Endothelial cell of hepatic sinusoid (primary cell): ENCODE measurements at regions not wholly inside any gene's neighbourhood (a gene's known extent, or its start where the extent isn't known, plus 50 kb on each side); places are given as distances from the start of the nearest gene placed in this dataset.

Experiments
- in situ Hi-C: cut with HindIII; loops from 2 replicates; pipeline ENCODE4 v1.10.0; 2017; ENCODE audit warnings: low sequenced_read_pairs

GRCh38 chr16:6689643-6690042 lies 643.0 kb upstream of the RBFOX1 start:
- in situ Hi-C loops: no loop called here

- in situ Hi-C loops: no loop called here
These were observed 645.1 kb upstream of the RBFOX1 start for GRCh38 chr16:6687593-6687992.

- in situ Hi-C loops: no loop called here
These were observed 648.5 kb upstream of the RBFOX1 start for GRCh38 chr16:6684076-6684673.

- in situ Hi-C loops: no loop called here
These were observed 650.4 kb upstream of the RBFOX1 start for GRCh38 chr16:6682142-6682811.

- in situ Hi-C loops: no loop called here
These were observed 654.1 kb upstream of the RBFOX1 start for GRCh38 chr16:6678586-6678985.

- in situ Hi-C loops: no loop called here
These were observed 658.6 kb upstream of the RBFOX1 start for GRCh38 chr16:6674071-6674470.

- in situ Hi-C loops: no loop called here
These were observed 660.1 kb upstream of the RBFOX1 start for GRCh38 chr16:6672507-6672906.

GRCh38 chr16:6667393-6667792 lies 665.3 kb upstream of the RBFOX1 start:
- in situ Hi-C loops: no loop called here

GRCh38 chr16:6665126-6665525 lies 667.5 kb upstream of the RBFOX1 start:
- in situ Hi-C loops: no loop called here

- in situ Hi-C loops: no loop called here
These were observed 669.0 kb upstream of the RBFOX1 start for GRCh38 chr16:6663668-6664067.

- in situ Hi-C loops: no loop called here
These were observed 675.9 kb upstream of the RBFOX1 start for GRCh38 chr16:6656760-6657159.

- in situ Hi-C loops: no loop called here
These were observed 685.8 kb upstream of the RBFOX1 start for GRCh38 chr16:6646891-6647290.

- in situ Hi-C loops: no loop called here
These were observed 686.7 kb upstream of the RBFOX1 start for GRCh38 chr16:6645768-6646568.

- in situ Hi-C loops: no loop called here
These were observed 687.7 kb upstream of the RBFOX1 start for GRCh38 chr16:6644916-6645315.

- in situ Hi-C loops: no loop called here
These were observed 689.5 kb upstream of the RBFOX1 start for GRCh38 chr16:6643080-6643686.

- in situ Hi-C loops: no loop called here
These were observed 690.4 kb upstream of the RBFOX1 start for GRCh38 chr16:6642271-6642670.

GRCh38 chr16:6641091-6641490 lies 691.6 kb upstream of the RBFOX1 start:
- in situ Hi-C loops: no loop called here

- in situ Hi-C loops: no loop called here
These were observed 696.2 kb upstream of the RBFOX1 start for GRCh38 chr16:6636457-6636856.

- in situ Hi-C loops: no loop called here
These were observed 698.5 kb upstream of the RBFOX1 start for GRCh38 chr16:6634151-6634550.

GRCh38 chr16:6633456-6633855 lies 699.2 kb upstream of the RBFOX1 start:
- in situ Hi-C loops: no loop called here

- in situ Hi-C loops: no loop called here
These were observed 703.5 kb upstream of the RBFOX1 start for GRCh38 chr16:6629110-6629509.

- in situ Hi-C loops: no loop called here
These were observed 707.0 kb upstream of the RBFOX1 start for GRCh38 chr16:6625606-6626005.
